GM23338 (cell line): ENCODE measurements at regions not wholly inside any gene's neighbourhood (a gene's known extent, or its start where the extent isn't known, plus 50 kb on each side); places are given as distances from the start of the nearest gene placed in this dataset.

ENCODE experiments used
- ATAC-seq: fragments of 200-7000 bp; cut with Tn5 transposase; 3 replicates; pipeline ENCODE4 v1.9.1; 2020
- DNase-seq: peaks from one replicate; pipeline ENCODE4 v3.0.0-alpha.2; 2015; ENCODE audit warnings: low spot score
- H2AFZ ChIP-seq: fragments of 200-600 bp; sonication (generic); 2 replicates; pipeline ENCODE4 v1.8.0; 2016; ENCODE audit warnings: antibody characterized with exemption, mild to moderate bottlenecking, moderate library complexity
- H3F3A ChIP-seq: fragments of 200-600 bp; sonication (generic); replicated peaks from 2 replicates; pipeline ENCODE4 v1.8.0; 2017; ENCODE audit warnings: antibody characterized with exemption, mixed run types, low read depth
- H3K27ac ChIP-seq: fragments of 200-600 bp; sonication (generic); 2 replicates; pipeline ENCODE4 v1.6.1; 2016; ENCODE audit warnings: low read depth
- H3K27me3 ChIP-seq: fragments of 200-600 bp; sonication (generic); 2 replicates; pipeline ENCODE4 v1.8.0; 2016; ENCODE audit warnings: mild to moderate bottlenecking, mixed run types, moderate library complexity; ENCODE audit not compliant: insufficient read depth
- H3K36me3 ChIP-seq: fragments of 200-600 bp; sonication (generic); 2 replicates; pipeline ENCODE4 v1.8.0; 2016; ENCODE audit warnings: mild to moderate bottlenecking; ENCODE audit not compliant: insufficient read depth
- H3K4me1 ChIP-seq: fragments of 200-600 bp; sonication (generic); 2 replicates; pipeline ENCODE4 v1.8.0; 2016; ENCODE audit warnings: mild to moderate bottlenecking, moderate library complexity; ENCODE audit not compliant: insufficient read depth
- H3K4me2 ChIP-seq: fragments of 200-600 bp; sonication (generic); 2 replicates; pipeline ENCODE4 v1.7.1; 2017; ENCODE audit warnings: mixed run types
- H3K4me3 ChIP-seq: fragments of 200-600 bp; sonication (generic); 2 replicates; pipeline ENCODE4 v1.6.1; 2016; ENCODE audit warnings: mixed run types
- H3K79me2 ChIP-seq: fragments of 200-600 bp; sonication (generic); replicated peaks from 2 replicates; pipeline ENCODE4 v1.8.0; 2017; ENCODE audit warnings: mild to moderate bottlenecking; ENCODE audit not compliant: insufficient read depth
- H3K9me2 ChIP-seq: fragments of 200-600 bp; sonication (generic); 2 replicates; pipeline ENCODE4 v1.8.0; 2017; ENCODE audit not compliant: insufficient read depth
- H4K20me1 ChIP-seq: fragments of 200-600 bp; sonication (generic); replicated peaks from 2 replicates; pipeline ENCODE4 v1.8.0; 2017; ENCODE audit warnings: mild to moderate bottlenecking; ENCODE audit not compliant: insufficient read depth
- H3K27ac Mint-ChIP-seq: 2 replicates; pipeline ENCODE4 v1.8.0; 2020; ENCODE audit warnings: inconsistent platforms, mild to moderate bottlenecking, moderate library complexity, mixed read lengths
- H3K27me3 Mint-ChIP-seq: 3 replicates; pipeline ENCODE4 v1.8.0; 2022; ENCODE audit warnings: low read depth, mild to moderate bottlenecking, moderate library complexity, mixed read lengths, inconsistent platforms; ENCODE audit not compliant: insufficient read depth, poor library complexity
- H3K36me3 Mint-ChIP-seq: 3 replicates; pipeline ENCODE4 v1.8.0; 2021; ENCODE audit warnings: low read depth, mild to moderate bottlenecking, inconsistent platforms, moderate library complexity, mixed read lengths
- H3K4me1 Mint-ChIP-seq: 3 replicates; pipeline ENCODE4 v1.8.0; 2020; ENCODE audit warnings: mild to moderate bottlenecking, inconsistent platforms, mixed read lengths
- H3K4me3 Mint-ChIP-seq: 3 replicates; pipeline ENCODE4 v1.8.0; 2021; ENCODE audit warnings: moderate library complexity, mild to moderate bottlenecking, inconsistent platforms, mixed read lengths
- H3K9me3 Mint-ChIP-seq: 3 replicates; pipeline ENCODE4 v1.8.0; 2020; ENCODE audit warnings: moderate library complexity, mild to moderate bottlenecking, inconsistent platforms, mixed read lengths
- CREB1 ChIP-seq: fragments of 250-450 bp; sonication (Bioruptor Pico); IDR thresholded peaks from 2 replicates; pipeline ENCODE4 v1.5.0; 2020; ENCODE audit warnings: low read depth, mild to moderate bottlenecking, moderate library complexity
- ETS1 ChIP-seq: IDR thresholded peaks from 2 replicates; pipeline ENCODE4 v1.6.1; 2016; ENCODE audit warnings: antibody characterized with exemption
- EZH2 ChIP-seq: fragments of 200-600 bp; sonication (generic); IDR thresholded peaks from one replicate; pipeline ENCODE4 v1.8.0; 2017; ENCODE audit warnings: antibody characterized with exemption, mild to moderate bottlenecking, low read depth; ENCODE audit not compliant: unreplicated experiment
- EZH2phosphoT487 ChIP-seq: fragments of 200-600 bp; sonication (generic); IDR thresholded peaks from one replicate; pipeline ENCODE4 v1.8.1; 2018; ENCODE audit warnings: antibody characterized with exemption; ENCODE audit not compliant: unreplicated experiment
- JUNB ChIP-seq: IDR thresholded peaks from one replicate; pipeline ENCODE4 v1.6.1; 2016; ENCODE audit warnings: antibody characterized with exemption; ENCODE audit not compliant: unreplicated experiment
- POLR2AphosphoS5 ChIP-seq: IDR thresholded peaks from 2 replicates; pipeline ENCODE4 v1.6.1; 2016; ENCODE audit warnings: antibody characterized with exemption, low read depth
- STAT1 ChIP-seq: IDR thresholded peaks from one replicate; pipeline ENCODE4 v1.6.1; 2016; ENCODE audit warnings: antibody characterized with exemption; ENCODE audit not compliant: unreplicated experiment
- ZNF114 ChIP-seq: fragments of 250-450 bp; sonication (Bioruptor Pico); IDR thresholded peaks from 2 replicates; pipeline ENCODE4 v1.5.0; 2020; ENCODE audit warnings: mild to moderate bottlenecking, moderate library complexity
- ZNF331 ChIP-seq: fragments of 250-450 bp; sonication (Bioruptor Pico); IDR thresholded peaks from 2 replicates; pipeline ENCODE4 v1.5.0; 2020; ENCODE audit warnings: low read depth, mild to moderate bottlenecking, moderate library complexity
- TF ChIP-seq, protein P1 (sequence below): fragments of 250-450 bp; sonication (Bioruptor Pico); IDR thresholded peaks from 2 replicates; pipeline ENCODE4 v1.5.0; 2020; ENCODE audit warnings: mild to moderate bottlenecking, moderate library complexity
- TF ChIP-seq, protein P2 (sequence below): IDR thresholded peaks from one replicate; pipeline ENCODE4 v1.6.1; 2018; ENCODE audit warnings: antibody characterized with exemption; ENCODE audit not compliant: unreplicated experiment
- TF ChIP-seq, protein P3 (sequence below), 2 experiments: fragments of 200-600 bp in 1 of 2; sonication (generic) in 1 of 2; conservative IDR thresholded peaks; 2 replicates each; pipeline versions ENCODE4 v1.5.1 to v1.6.1; 2016 to 2017; ENCODE audit warnings: antibody characterized with exemption in 2 of 2, low read depth in 2 of 2, mild to moderate bottlenecking in 2 of 2, moderate library complexity in 1 of 2

DNA sequence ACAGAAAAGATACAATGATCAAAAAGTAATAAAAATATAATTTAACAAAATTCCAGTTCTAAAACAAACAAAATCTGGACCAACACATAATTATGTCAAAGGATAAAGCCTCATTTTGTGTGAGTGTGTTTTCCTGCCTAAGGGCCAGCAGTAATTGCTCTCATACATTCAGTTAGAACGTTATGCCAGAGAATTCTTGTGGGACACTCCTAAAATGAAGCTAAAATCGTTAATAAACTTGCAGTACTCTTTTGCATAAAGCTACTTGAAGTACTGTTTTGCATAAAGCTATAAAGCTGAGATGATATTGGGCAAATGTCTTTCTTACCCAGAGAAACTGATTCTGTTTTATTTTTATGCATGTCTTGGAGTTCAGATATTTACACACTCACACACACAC, 1072.3 kb downstream of the MAT2B start:
- Histone ChIP-seq H3K4me2 (no peak overlapping the region), H4K20me1 (no peaks in the 10 kb centered on the region), H3K27ac (no peak overlapping the region), H2AFZ (no peak overlapping the region), H3K4me3 (no peak overlapping the region), H3K36me3 (no peaks in the 10 kb centered on the region), H3K27me3 (no peaks in the 10 kb centered on the region), H3K79me2 (no peaks in the 10 kb centered on the region), H3F3A (no peaks in the 10 kb centered on the region), H3K9me2 (no peaks in the 10 kb centered on the region), H3K4me1 (no peaks in the 10 kb centered on the region)
- H3K4me3 Mint-ChIP-seq, result no peak overlapping the region
- H3K9me3 Mint-ChIP-seq, result no peaks in the 10 kb centered on the region
- no peaks in the 10 kb centered on the region for H3K27me3 Mint-ChIP-seq
- DNase-seq (no peak), ATAC-seq (no peak)
- H3K4me1 Mint-ChIP-seq, result no peaks in the 10 kb centered on the region
- H3K36me3 Mint-ChIP-seq, result no peaks in the 10 kb centered on the region
- no peak for TF ChIP-seq ETS1
- no peak for TF ChIP-seq EZH2
- no peak for TF ChIP-seq CREB1 (CRISPR knock-in tag)
- no peak for TF ChIP-seq JUNB
- no peak for TF ChIP-seq EZH2phosphoT487
- no peak for TF ChIP-seq ZNF114 (CRISPR knock-in tag)
- no peak for TF ChIP-seq ZNF331 (CRISPR knock-in tag)
- TF ChIP-seq, protein P1, sequence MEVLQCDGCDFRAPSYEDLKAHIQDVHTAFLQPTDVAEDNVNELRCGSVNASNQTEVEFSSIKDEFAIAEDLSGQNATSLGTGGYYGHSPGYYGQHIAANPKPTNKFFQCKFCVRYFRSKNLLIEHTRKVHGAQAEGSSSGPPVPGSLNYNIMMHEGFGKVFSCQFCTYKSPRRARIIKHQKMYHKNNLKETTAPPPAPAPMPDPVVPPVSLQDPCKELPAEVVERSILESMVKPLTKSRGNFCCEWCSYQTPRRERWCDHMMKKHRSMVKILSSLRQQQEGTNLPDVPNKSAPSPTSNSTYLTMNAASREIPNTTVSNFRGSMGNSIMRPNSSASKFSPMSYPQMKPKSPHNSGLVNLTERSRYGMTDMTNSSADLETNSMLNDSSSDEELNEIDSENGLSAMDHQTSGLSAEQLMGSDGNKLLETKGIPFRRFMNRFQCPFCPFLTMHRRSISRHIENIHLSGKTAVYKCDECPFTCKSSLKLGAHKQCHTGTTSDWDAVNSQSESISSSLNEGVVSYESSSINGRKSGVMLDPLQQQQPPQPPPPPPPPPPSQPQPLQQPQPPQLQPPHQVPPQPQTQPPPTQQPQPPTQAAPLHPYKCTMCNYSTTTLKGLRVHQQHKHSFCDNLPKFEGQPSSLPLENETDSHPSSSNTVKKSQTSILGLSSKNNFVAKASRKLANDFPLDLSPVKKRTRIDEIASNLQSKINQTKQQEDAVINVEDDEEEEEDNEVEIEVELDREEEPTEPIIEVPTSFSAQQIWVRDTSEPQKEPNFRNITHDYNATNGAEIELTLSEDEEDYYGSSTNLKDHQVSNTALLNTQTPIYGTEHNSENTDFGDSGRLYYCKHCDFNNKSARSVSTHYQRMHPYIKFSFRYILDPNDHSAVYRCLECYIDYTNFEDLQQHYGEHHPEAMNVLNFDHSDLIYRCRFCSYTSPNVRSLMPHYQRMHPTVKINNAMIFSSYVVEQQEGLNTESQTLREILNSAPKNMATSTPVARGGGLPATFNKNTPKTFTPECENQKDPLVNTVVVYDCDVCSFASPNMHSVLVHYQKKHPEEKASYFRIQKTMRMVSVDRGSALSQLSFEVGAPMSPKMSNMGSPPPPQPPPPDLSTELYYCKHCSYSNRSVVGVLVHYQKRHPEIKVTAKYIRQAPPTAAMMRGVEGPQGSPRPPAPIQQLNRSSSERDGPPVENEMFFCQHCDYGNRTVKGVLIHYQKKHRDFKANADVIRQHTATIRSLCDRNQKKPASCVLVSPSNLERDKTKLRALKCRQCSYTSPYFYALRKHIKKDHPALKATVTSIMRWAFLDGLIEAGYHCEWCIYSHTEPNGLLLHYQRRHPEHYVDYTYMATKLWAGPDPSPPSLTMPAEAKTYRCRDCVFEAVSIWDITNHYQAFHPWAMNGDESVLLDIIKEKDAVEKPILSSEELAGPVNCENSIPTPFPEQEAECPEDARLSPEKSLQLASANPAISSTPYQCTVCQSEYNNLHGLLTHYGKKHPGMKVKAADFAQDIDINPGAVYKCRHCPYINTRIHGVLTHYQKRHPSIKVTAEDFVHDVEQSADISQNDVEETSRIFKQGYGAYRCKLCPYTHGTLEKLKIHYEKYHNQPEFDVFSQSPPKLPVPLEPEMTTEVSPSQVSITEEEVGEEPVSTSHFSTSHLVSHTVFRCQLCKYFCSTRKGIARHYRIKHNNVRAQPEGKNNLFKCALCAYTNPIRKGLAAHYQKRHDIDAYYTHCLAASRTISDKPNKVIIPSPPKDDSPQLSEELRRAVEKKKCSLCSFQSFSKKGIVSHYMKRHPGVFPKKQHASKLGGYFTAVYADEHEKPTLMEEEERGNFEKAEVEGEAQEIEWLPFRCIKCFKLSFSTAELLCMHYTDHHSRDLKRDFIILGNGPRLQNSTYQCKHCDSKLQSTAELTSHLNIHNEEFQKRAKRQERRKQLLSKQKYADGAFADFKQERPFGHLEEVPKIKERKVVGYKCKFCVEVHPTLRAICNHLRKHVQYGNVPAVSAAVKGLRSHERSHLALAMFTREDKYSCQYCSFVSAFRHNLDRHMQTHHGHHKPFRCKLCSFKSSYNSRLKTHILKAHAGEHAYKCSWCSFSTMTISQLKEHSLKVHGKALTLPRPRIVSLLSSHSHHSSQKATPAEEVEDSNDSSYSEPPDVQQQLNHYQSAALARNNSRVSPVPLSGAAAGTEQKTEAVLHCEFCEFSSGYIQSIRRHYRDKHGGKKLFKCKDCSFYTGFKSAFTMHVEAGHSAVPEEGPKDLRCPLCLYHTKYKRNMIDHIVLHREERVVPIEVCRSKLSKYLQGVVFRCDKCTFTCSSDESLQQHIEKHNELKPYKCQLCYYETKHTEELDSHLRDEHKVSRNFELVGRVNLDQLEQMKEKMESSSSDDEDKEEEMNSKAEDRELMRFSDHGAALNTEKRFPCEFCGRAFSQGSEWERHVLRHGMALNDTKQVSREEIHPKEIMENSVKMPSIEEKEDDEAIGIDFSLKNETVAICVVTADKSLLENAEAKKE (CRISPR knock-in tag), result no peak
- no peak for TF ChIP-seq STAT1
- TF ChIP-seq, protein P2, sequence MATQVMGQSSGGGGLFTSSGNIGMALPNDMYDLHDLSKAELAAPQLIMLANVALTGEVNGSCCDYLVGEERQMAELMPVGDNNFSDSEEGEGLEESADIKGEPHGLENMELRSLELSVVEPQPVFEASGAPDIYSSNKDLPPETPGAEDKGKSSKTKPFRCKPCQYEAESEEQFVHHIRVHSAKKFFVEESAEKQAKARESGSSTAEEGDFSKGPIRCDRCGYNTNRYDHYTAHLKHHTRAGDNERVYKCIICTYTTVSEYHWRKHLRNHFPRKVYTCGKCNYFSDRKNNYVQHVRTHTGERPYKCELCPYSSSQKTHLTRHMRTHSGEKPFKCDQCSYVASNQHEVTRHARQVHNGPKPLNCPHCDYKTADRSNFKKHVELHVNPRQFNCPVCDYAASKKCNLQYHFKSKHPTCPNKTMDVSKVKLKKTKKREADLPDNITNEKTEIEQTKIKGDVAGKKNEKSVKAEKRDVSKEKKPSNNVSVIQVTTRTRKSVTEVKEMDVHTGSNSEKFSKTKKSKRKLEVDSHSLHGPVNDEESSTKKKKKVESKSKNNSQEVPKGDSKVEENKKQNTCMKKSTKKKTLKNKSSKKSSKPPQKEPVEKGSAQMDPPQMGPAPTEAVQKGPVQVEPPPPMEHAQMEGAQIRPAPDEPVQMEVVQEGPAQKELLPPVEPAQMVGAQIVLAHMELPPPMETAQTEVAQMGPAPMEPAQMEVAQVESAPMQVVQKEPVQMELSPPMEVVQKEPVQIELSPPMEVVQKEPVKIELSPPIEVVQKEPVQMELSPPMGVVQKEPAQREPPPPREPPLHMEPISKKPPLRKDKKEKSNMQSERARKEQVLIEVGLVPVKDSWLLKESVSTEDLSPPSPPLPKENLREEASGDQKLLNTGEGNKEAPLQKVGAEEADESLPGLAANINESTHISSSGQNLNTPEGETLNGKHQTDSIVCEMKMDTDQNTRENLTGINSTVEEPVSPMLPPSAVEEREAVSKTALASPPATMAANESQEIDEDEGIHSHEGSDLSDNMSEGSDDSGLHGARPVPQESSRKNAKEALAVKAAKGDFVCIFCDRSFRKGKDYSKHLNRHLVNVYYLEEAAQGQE, result no peak
- TF ChIP-seq, protein P3, sequence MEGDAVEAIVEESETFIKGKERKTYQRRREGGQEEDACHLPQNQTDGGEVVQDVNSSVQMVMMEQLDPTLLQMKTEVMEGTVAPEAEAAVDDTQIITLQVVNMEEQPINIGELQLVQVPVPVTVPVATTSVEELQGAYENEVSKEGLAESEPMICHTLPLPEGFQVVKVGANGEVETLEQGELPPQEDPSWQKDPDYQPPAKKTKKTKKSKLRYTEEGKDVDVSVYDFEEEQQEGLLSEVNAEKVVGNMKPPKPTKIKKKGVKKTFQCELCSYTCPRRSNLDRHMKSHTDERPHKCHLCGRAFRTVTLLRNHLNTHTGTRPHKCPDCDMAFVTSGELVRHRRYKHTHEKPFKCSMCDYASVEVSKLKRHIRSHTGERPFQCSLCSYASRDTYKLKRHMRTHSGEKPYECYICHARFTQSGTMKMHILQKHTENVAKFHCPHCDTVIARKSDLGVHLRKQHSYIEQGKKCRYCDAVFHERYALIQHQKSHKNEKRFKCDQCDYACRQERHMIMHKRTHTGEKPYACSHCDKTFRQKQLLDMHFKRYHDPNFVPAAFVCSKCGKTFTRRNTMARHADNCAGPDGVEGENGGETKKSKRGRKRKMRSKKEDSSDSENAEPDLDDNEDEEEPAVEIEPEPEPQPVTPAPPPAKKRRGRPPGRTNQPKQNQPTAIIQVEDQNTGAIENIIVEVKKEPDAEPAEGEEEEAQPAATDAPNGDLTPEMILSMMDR (conservative IDR thresholded peaks at IDR 0.05; ENCODE audit: low read depth in 2 of 2), result no peak
- TF ChIP-seq POLR2AphosphoS5, result no peak
- no peak overlapping the region for H3K27ac Mint-ChIP-seq
